ENCODE measurements at regions not wholly inside any gene's neighbourhood (a gene's known extent, or its start where the extent isn't known, plus 50 kb on each side); places are given as distances from the start of the nearest gene placed in this dataset.

DNA sequence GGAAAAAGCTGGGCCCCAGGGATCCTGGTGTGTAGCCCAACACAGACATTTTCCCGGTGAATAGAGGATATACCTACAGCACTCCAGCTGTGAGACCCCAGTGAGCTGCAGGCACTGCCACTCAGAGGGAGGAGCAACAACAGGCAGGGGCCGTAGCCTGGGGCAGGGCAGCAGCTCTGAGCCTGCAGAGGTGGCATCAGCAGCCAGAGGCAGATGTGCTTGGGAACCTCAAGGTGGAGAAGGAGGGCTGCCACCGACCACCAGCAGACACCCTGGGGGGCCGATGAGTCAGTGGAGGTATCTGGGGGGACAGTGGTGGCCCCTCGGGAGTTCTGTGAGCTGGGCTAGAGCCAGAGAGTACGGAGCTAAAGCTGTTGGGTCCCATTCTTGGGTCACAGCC lies 110.2 kb upstream of the GDF10 start:
- DNase-seq (ENCODE audit: low spot score), result no peak

GRCh38 chr10:47190301-47190700 lies 109.7 kb upstream of the GDF10 start:
- no peak for DNase-seq (ENCODE audit: low spot score)

- DNase-seq (ENCODE audit: low spot score), result no peak
Measured at GRCh38 chr10:47190802-47191450, 109.1 kb upstream of the GDF10 start.

GRCh38 chr10:47192273-47192672 lies 107.7 kb upstream of the GDF10 start:
- no peak for DNase-seq (ENCODE audit: low spot score)

- DNase-seq (ENCODE audit: low spot score), result no peak
Measured at GRCh38 chr10:47193666-47194065, 106.3 kb upstream of the GDF10 start.

DNA sequence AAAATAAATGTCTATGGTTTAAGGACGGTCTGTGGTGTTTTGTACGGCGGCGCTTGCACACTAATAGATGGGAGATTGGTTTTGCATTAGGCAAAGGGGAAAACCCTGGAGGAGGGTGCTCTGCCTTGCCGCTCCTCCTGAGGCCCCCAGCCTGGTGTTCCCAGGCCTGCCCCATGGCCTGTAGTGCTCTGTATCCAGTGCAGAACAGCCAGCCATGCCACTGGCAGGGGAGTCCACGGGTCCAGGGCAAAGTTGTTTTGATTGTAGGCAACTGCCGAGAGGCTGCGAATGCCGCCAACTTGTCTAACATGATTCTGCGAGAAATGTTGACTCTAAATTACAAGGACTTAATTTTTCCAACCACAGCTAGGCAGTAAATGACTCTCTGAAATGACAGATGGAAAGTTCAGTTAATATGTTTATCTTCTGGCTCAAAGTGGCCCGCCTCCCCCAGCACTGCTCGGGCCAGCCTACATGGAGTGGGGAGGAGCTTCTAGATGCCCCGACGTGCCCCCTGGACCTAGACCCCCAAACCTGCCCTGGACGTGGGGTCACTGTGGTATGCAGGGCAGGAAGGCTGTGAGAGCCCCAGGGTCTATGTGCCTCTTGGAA lies 104.6 kb upstream of the GDF10 start:
- DNase-seq (ENCODE audit: low spot score), result no peak

DNA sequence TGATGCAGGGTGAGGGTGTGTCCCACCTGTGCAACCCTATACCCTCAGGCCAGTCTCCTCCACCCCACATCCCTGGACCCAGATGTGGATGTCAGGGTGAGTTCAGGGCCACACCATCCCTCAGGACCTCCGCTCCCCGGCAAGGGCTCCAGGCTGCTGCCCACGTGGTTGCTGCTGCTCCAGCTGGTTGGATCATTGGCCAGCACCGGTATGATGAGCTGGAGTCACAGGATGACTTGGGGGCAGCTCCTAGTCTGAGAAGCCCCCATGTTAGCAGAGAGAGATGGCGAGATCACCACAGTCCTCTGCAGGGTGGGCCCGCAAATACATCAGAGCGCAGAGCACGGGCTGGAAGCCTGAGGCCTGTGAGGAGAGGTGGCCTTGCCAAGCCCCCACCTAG lies 103.3 kb upstream of the GDF10 start:
- DNase-seq (ENCODE audit: low spot score), result no peak

GRCh38 chr10:47198221-47198620 lies 101.8 kb upstream of the GDF10 start:
- no peak for DNase-seq (ENCODE audit: low spot score)

DNA sequence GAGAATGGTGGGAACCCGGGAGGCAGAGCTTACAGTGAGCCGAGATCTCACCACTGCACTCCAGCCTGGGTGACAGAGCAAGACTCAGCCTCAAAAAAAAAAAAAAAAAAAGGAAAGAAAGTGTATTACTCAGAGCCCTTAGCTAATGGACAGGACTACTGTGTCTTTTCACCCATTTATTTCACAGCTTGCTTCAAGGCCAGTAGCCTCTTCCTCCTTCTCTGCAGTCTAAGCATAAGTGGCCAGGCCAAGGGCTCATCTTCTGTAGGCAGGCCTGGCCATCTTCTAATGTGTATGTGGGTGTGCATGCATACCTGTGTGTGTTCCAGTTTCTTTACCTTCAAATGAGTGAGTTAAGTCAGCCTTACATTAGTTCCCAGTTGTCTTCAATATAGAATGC lies 94.8 kb upstream of the GDF10 start:
- DNase-seq (ENCODE audit: low spot score), result no peak

- no peak for DNase-seq (ENCODE audit: low spot score)
Measured at GRCh38 chr10:47206449-47207280, 93.3 kb upstream of the GDF10 start.

DNA sequence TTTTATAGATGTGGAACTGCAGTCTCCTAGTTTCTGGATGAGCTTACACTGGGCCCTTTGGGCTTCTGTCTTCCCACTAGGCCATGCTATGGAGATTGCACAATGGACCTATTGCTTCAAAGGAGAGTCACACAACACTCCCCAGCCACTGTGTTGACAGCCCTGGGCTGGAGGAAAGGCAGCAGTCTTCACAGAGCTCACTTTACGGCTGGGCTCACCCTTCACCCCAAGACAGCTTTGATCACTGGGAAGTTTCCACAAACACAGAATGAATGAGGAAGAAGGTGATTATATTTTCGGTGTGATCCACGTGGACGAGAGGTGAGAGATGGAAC lies 92.7 kb upstream of the GDF10 start:
- DNase-seq (ENCODE audit: low spot score), result no peak

- no peak for DNase-seq (ENCODE audit: low spot score)
Measured at GRCh38 chr10:47207894-47208469, 92.0 kb upstream of the GDF10 start.

DNA sequence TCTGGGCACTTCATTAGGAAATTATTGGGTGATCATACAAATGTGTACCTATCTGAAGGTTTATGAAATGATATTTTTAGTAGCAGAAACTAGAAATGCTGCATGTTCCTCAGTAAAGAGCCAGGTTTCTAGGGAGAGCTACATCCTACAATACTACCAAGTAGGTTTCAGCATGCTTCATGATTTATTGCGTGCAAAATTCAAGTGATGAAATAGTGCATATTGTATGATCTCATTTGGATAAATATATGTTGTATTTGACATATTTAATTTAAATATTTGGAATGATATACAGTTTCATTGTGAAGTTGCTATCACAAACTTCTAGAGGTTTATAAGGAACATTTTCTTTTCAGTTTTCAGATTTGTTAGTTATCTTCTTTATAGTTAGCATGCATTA lies 90.5 kb upstream of the GDF10 start:
- no peak for DNase-seq (ENCODE audit: low spot score)

DNA sequence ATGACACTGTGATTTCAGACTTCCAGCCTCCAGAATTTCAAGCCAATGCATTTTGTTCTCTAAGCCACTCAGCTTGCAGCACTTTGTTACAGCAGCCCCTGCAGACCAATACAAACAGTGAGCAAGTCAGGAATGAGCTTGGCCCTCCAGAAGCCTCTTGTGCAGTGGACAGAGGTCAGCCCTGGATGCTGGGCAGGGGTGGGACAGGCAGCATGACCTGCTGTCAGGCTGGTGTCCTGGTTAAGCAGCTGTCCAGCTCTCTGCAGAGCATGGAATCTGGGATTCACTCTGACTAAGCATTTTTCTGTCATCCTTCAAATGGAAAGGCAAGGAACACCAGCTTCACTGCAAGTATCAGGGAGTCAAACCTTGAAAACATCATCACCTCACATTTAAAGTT lies 85.5 kb upstream of the GDF10 start:
- no peak for DNase-seq (ENCODE audit: low spot score)

DNA sequence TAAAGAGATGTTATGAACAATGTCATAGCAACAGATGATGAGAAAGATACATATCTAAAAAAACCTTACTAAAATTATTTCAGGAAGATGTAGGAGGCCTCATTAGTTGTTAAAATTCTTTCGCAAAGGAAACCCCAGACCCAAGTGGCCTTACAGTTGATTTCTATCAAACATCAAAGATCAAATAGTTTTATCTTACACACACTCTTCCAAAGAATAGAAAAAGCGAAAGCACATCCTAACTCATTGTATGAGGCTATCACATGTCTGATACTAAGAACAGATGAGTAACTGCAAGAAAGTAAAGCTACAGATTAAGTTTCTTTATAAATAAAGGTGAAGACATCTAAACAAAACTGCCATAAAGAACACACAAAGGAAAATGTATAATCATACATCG lies 82.9 kb upstream of the GDF10 start:
- DNase-seq (ENCODE audit: low spot score), result no peak

DNA sequence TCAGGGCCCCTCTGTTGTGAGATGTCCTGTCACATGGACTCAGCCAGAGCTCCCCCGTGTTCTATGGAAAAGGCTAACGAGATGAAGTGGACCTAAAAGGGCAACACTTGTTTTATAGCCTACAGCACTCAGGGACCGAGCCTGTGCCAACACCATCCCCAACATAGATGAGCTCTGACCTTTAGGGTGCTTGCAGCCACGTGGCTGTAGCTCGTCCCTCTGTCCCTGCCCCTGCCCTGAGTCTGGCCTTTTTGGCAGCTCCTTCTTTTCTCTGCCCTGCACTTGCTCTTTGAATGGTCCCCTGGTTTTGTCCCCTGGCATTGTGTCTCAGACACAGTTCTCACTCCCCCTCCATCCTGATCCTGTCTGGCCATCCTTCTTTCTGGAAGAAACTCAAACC lies 81.2 kb upstream of the GDF10 start:
- DNase-seq (ENCODE audit: low spot score), result no peak

DNA sequence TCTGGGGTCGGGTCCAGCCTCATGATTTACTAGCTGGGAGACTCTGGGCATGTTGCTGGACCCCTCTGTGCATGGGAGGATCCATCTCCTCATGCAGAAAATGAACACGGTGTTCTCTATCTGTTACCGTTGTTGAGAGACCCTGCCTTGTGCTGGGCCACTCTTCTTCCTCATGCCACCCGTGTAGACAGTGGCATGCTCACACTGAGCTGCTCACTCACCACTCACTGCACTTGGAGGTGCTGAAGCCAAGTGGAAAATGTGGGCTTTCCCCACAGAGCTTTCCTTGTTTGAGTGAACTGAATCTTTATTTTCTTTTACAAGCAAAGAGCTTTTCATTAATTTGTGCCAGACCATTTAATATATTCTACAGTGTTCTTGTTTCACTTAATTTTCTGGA lies 77.5 kb upstream of the GDF10 start:
- DNase-seq (ENCODE audit: low spot score), result no peak

GRCh38 chr10:47223236-47223635 lies 76.8 kb upstream of the GDF10 start:
- no peak for DNase-seq (ENCODE audit: low spot score)

- no peak for DNase-seq (ENCODE audit: low spot score)
Measured at GRCh38 chr10:47224546-47225218, 75.3 kb upstream of the GDF10 start.

DNA sequence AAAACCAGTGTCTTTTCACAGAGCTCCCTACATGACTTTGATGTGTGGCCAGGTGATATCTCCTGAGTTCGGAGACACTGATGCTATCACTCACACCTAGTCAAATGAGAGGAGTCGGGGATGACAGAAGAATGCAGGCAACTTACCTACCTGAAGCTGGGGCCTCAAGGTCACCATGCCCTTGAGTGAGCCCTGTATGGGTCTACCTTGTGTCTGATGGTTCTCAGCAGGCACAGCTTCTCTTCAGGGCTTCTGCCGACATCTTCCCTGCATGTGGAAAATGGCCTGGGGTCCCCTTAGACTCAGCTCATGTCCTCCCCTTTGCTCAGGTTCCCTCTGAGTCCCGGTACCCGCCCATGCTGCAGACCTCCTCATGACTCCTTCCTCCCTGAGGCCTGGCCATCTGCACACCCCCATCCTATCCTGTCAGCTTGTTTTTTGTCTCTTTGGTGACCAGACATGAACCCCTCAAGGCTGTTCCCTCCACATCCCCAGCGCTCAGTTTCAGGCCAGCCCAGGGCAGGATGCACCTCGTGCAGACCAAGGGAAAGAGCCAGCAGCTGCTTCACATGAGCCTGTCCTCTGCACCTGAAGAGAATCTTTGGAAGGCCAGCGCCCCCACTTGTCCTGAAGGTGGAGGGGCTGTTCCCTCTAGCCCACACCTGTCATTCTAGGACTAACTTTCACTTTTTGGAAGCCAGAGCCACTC lies 74.6 kb upstream of the GDF10 start:
- no peak for DNase-seq (ENCODE audit: low spot score)

DNA sequence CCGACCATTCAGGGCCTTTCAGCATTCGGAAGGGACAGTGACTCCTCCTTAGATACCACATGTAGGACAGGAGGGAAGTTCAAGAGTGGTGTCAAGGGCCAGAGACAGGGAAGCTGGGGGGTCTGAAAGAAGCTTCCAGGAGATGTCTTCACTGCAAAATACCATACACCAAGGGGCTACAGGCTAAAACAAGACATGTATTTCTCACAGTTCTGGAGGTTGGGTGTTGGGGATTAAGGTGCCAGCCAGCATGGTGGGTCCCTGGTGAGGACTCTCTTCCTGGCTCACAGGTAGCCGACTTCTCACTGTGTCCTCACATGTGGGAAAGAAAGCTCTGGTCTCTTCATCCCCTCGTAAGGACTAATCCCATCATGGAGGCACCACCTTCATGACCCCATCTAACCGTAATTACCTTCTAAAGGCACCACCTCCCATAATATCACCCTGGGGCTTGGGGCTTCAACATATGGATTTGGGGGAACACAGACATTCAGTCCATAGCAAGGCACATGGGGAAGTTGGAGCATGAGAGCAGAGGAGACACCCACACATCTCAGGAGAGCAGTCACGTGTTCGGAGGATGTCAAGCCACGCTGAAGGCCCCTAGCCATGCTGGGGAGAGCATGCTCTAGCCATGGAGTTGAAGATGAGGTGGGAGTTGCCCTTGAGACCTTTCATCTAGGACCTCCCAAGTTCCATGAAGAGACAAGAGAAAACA lies 73.9 kb upstream of the GDF10 start:
- no peak for DNase-seq (ENCODE audit: low spot score)

All from SK-N-DZ (cell line).